MG63 (cell line): ENCODE measurements at regions not wholly inside any gene's neighbourhood (a gene's known extent, or its start where the extent isn't known, plus 50 kb on each side); places are given as distances from the start of the nearest gene placed in this dataset.
"Not testable (repeated sequence)": the region's sequence is repeated elsewhere in the genome, so short reads cannot be mapped to it uniquely, and the experiment has no call there.

Experiments used
- DNase-seq: peaks from one replicate; pipeline ENCODE4 v3.0.0-alpha.2; 2020
- H3K27me3 ChIP-seq: fragments of 250-450 bp; sonication (Bioruptor Pico); 2 replicates; pipeline ENCODE4 v1.5.1; 2020; ENCODE audit warnings: mild to moderate bottlenecking, moderate library complexity
- H3K36me3 ChIP-seq: fragments of 250-450 bp; sonication (Bioruptor Pico); 2 replicates; pipeline ENCODE4 v1.5.1; 2020; ENCODE audit warnings: mild to moderate bottlenecking, moderate library complexity
- H3K4me3 ChIP-seq: fragments of 250-450 bp; sonication (Bioruptor Pico); 2 replicates; pipeline ENCODE4 v1.5.1; 2020; ENCODE audit warnings: mild to moderate bottlenecking, moderate library complexity
- H3K9me3 ChIP-seq: fragments of 250-450 bp; sonication (Bioruptor Pico); 2 replicates; pipeline ENCODE4 v1.5.1; 2020; ENCODE audit warnings: mild to moderate bottlenecking, moderate library complexity

- no peak overlapping the region for H3K4me3 ChIP-seq
- H3K36me3 ChIP-seq: no peaks in the 10 kb centered on the region
- H3K9me3 ChIP-seq: no peaks in the 10 kb centered on the region
- no peak for DNase-seq
- peaks cover 21% of the 10 kb centered on the region for H3K27me3 ChIP-seq
Measured at GRCh38 chr5:167414611-167415010, 876.8 kb upstream of the WWC1 start.

DNA sequence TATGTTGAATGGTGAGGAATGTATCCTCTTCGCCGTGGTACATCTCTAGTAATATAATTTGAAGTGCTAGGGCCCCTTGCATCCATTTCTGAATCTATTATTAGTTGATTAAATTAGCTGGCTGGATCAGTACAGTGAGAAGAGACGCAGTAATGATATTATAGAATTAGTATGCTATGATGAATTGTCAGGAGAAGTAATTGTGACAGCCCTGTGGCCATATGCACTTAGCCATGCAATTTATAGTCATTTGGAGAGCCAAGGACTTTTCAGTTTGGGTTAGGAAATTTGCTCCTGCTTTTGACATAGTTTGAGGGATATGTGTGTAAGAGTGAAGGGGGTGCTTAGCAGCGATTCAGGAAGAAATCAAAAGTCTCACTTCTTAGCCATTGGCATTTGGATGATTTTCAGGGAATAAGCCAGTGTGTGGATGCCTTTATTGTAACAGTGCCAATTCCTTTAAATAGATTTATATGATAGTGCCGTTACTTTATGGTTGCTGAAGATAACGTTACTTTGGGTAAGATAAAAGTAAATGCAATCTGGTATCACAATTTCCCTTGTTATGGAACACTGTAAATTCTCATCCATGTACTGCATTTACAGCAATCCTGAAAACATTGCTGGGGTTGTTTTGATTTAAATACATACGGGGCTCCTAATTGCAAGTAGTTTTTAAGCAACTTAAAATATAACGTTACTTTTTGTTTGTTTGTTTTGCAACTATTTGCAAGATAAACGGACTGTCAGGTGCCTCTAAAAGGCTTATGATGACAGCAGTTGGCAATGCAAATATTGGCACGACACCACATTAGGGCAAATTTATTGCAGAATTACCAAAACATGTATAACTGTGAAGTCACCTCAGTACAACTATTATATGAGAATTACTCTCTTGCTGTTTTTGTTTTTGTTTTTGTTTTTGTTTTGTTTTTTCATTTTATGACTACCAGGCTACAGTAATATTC is 875.4 kb upstream of the WWC1 start:
- no peak overlapping the region for H3K4me3 ChIP-seq
- no peaks in the 10 kb centered on the region for H3K9me3 ChIP-seq
- peaks cover 18% of the 10 kb centered on the region for H3K27me3 ChIP-seq
- no peaks in the 10 kb centered on the region for H3K36me3 ChIP-seq
- no peak for DNase-seq

DNA sequence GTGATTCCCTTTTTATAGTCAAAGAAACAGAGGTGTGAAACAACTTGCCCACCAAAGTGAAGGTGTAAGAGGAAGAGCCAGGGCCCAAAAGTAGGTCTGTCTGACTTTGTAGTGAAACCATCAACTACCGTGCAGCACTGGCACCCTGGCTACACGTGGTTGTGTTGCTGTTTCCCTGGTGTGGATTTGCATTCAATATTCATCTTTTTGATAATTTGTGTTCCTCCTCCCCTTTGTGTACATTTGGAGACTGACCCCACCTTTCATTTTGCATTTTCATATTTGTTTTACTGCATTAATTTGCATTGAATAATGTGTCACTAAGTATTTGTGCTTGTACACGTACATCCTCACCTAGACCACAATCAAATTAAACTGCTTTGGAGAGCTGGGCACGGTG is 873.8 kb upstream of the WWC1 start:
- Histone ChIP-seq H3K4me3 (no peak overlapping the region), H3K36me3 (no peaks in the 10 kb centered on the region), H3K9me3 (no peaks in the 10 kb centered on the region), H3K27me3 (peaks cover 17% of the 10 kb centered on the region)
- DNase-seq: no peak

GRCh38 chr5:167425161-167425560 is 866.3 kb upstream of the WWC1 start:
- Histone ChIP-seq H3K27me3 (no peaks in the 10 kb centered on the region; the same call in none of the 2 replicates), H3K4me3 (no peak overlapping the region), H3K36me3 (no peaks in the 10 kb centered on the region), H3K9me3 (no peaks in the 10 kb centered on the region)
- no peak for DNase-seq

- no peak for DNase-seq
- H3K36me3 ChIP-seq: no peaks in the 10 kb centered on the region
- H3K4me3 ChIP-seq: no peak overlapping the region
- H3K9me3 ChIP-seq: no peaks in the 10 kb centered on the region
- no peaks in the 10 kb centered on the region; the same call in none of the 2 replicates for H3K27me3 ChIP-seq
Measured at GRCh38 chr5:167426501-167426900, 864.9 kb upstream of the WWC1 start.

GRCh38 chr5:167427641-167428040 is 863.8 kb upstream of the WWC1 start:
- not testable (repeated sequence) for H3K36me3 ChIP-seq, H3K9me3 ChIP-seq, H3K27me3 ChIP-seq, H3K4me3 ChIP-seq, DNase-seq

- H3K27me3 ChIP-seq: no peaks in the 10 kb centered on the region
Measured at GRCh38 chr5:167440846-167441245, 850.6 kb upstream of the WWC1 start.

DNA sequence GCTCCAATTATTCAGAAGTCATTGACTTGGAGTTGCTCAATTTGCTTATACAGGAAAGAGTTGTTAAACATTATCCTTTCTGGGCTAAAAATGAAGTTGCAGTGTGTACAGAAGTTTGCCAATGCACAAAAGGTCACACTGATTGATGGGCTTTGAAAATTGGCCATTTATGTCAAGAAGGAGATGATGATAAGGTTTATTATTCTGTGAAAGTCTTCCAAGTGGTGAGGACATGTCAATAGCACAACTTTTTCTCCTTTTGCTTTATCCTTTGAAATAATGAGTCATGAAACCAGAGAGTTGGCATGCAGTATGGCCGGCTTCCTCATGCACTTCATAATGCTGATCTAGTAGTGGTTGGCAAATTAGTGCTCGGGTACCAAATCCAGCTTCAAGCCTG is 848.5 kb upstream of the WWC1 start:
- no peaks in the 10 kb centered on the region for H3K9me3 ChIP-seq
- no peaks in the 10 kb centered on the region for H3K36me3 ChIP-seq
- peak; percentile 41 for DNase-seq
- no peaks in the 10 kb centered on the region for H3K27me3 ChIP-seq
- no peak overlapping the region for H3K4me3 ChIP-seq

More at GRCh38 chr5:167440846-167441245, 850.6 kb upstream of the WWC1 start:
- no peak for DNase-seq
- H3K4me3 ChIP-seq: no peak overlapping the region
- H3K36me3 ChIP-seq: no peaks in the 10 kb centered on the region
- no peaks in the 10 kb centered on the region for H3K9me3 ChIP-seq

DNA sequence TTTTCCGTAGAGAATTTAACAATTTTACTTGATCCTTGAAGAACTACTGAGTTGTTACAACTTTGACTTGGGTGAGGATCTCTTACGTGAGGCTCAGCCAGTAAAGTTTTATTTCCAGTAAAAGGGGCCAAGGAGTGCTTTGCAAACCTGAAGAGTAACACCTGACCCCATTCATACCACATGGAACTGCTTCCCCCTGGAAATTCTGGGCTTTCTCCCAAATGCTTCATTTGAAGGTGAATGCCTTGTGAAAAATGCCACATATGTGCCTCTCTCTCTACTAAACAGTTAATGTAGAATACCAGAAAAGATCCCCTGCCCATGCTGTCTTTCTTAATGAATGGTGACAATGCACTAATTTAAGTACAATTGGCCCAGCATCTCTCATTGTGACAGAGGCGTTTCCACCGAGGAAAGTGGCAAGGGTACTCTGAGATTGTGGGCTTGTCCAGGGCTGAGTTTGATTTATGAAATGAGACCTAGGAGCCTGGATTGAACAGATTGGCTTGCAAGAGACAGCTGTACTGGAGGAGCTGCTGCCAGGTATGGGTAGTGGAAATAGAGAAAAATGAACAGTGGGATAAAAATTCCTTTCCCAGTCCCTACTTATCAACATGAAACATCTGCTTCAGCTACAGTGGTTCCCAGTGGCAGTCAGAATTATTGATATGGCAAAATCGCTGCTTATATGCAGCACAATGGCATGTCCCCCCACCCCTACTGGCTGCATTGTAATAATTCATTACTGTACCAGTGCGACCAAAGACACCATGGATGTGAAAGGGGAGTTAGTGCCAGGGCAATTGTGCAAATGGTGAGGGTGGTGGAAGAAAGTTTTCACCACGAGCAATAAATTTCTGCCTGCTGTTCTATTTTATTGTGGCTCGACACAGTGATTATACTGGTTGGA is 843.7 kb upstream of the WWC1 start:
- Histone ChIP-seq H3K4me3 (no peak overlapping the region), H3K36me3 (no peaks in the 10 kb centered on the region), H3K9me3 (no peaks in the 10 kb centered on the region), H3K27me3 (no peaks in the 10 kb centered on the region; the same call in 1 of the 2 replicates)
- DNase-seq: no peak

- H3K4me3 ChIP-seq: no peak overlapping the region
- no peaks in the 10 kb centered on the region; the same call in 1 of the 2 replicates for H3K27me3 ChIP-seq
- DNase-seq: no peak
- no peaks in the 10 kb centered on the region for H3K36me3 ChIP-seq
- no peaks in the 10 kb centered on the region for H3K9me3 ChIP-seq
Measured at GRCh38 chr5:167448376-167448775, 843.1 kb upstream of the WWC1 start.

DNA sequence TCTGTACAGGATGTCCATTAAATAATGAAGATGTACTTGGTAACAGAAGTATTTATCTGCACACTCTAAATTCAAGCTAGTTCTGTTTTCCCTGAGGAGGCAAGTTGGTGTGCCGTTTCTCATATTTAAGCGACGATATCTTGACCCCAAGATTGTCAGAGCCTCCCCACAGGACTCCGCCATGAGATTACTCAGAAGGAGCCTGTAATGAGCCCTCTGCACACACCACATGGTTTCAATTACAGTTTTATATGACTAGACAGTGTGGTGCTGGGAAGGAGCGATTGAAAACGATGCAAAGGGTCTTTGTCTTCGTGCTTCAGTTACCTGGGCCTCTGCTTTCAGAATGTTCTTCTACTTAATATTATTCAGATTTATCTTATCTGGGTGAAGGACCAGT is 840.4 kb upstream of the WWC1 start:
- Histone ChIP-seq H3K9me3 (no peaks in the 10 kb centered on the region), H3K36me3 (no peaks in the 10 kb centered on the region), H3K4me3 (no peak overlapping the region), H3K27me3 (peaks cover 4% of the 10 kb centered on the region)
- no peak for DNase-seq

- DNase-seq: no peak
- no peaks in the 10 kb centered on the region for H3K36me3 ChIP-seq
- H3K9me3 ChIP-seq: no peaks in the 10 kb centered on the region
- no peak overlapping the region for H3K4me3 ChIP-seq
- H3K27me3 ChIP-seq: peaks cover 4% of the 10 kb centered on the region
Measured at GRCh38 chr5:167452136-167452535, 839.3 kb upstream of the WWC1 start.

DNA sequence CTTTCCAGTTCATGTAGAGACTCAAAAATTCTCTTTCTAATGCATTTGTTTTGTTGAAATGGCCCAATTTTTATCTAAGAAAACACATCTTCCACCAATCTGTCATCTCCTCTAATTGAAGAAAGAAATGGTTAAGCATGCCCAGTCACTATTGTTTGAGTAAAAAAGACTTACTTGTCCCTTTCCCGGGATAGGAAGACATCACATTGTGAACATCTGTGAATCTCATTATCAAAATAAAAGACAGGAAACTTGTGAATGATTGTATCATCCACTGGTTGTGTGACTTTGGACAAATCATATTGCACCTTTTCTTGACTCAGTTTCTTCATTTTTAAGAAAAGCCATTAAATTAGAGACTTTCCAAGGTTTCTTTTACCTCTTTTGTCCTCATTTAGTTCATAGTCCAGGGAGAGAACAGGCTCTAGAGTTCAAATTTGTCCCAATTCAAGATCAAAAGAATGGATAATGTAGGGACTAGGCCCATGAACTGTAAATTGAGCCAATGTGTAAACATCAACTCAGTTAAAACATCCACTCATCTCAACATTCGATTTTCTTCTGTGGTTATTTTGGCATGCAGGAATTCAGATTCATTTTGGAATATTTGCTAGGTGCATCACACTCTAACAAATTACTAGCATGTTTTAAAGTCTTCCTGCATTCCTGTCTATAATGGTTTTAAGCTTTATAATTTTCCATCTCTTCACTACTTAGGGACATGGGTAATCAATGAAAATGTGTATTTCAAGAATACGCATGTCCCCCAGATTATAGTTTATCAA is 838.0 kb upstream of the WWC1 start:
- Histone ChIP-seq H3K9me3 (no peaks in the 10 kb centered on the region), H3K27me3 (peaks cover 4% of the 10 kb centered on the region), H3K4me3 (no peak overlapping the region), H3K36me3 (no peaks in the 10 kb centered on the region)
- no peak for DNase-seq

DNA sequence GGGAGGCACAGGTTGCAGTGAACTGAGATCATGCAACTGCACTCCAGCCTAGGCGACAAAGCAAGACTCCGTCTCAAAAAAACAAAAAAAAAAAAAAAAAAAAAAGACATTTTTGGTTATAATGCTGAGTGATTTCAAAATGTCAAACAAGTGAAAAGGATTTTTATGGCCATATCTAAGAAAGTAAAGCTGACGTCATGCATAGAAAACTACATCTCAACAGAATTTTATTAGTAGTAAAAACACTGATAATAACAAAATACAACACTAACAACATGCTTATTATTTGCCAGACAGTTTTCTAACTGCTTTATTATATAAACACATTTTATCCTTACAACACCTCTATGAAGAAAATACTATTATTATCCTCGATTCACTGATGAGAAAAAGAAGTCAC is 833.0 kb upstream of the WWC1 start:
- Histone ChIP-seq H3K36me3 (no peaks in the 10 kb centered on the region), H3K4me3 (no peak overlapping the region), H3K27me3 (peaks cover 4% of the 10 kb centered on the region; the same call in 1 of the 2 replicates), H3K9me3 (no peaks in the 10 kb centered on the region)
- no peak for DNase-seq

- no peaks in the 10 kb centered on the region for H3K9me3 ChIP-seq
- no peaks in the 10 kb centered on the region for H3K36me3 ChIP-seq
- DNase-seq: no peak
- H3K4me3 ChIP-seq: no peak overlapping the region
- H3K27me3 ChIP-seq: 0 out of 2 replicates have a peak, but pooled peaks cover 4% of the 10 kb centered on the region
Measured at GRCh38 chr5:167460449-167461020, 830.9 kb upstream of the WWC1 start.

DNA sequence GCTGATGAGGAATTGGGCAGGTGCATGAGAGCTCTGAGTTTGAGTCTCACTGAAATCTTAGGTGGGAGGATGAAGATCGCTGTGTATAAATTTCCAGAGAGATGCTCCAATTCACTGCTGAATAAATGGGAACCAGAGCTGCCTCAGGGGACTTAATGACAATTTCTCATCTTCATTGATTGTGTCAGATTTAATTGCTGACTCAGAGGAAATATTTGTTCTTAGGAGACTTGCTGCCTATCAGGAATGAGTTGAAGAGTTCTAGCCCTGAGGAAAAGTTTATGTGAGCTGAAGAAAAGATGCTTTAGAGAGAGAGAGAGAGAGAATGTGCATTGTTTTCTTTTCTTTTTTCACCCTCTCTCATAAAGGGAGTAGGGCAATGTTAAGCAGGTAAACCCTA is 827.5 kb upstream of the WWC1 start:
- Histone ChIP-seq H3K27me3 (peaks cover 4% of the 10 kb centered on the region), H3K4me3 (no peak overlapping the region), H3K9me3 (no peaks in the 10 kb centered on the region), H3K36me3 (no peaks in the 10 kb centered on the region)
- DNase-seq: no peak
